T follicular helper cell (primary cell): ENCODE measurements at regions not wholly inside any gene's neighbourhood (a gene's known extent, or its start where the extent isn't known, plus 50 kb on each side); places are given as distances from the start of the nearest gene placed in this dataset.
"Not testable (repeated sequence)": the region's sequence is repeated elsewhere in the genome, so short reads cannot be mapped to it uniquely, and the experiment has no call there.

Experiments
- DNase-seq: peaks from one replicate; pipeline ENCODE4 v3.0.0-alpha.2; 2020; ENCODE audit warnings: low read depth

- DNase-seq, result no peak
These were observed 237.6 kb downstream of the IKZF2 start for GRCh38 chr2:212913640-212914306.

- no peak for DNase-seq
These were observed 238.8 kb downstream of the IKZF2 start for GRCh38 chr2:212912445-212913103.

GRCh38 chr2:212911011-212911410, 240.4 kb downstream of the IKZF2 start:
- DNase-seq, result no peak

- no peak for DNase-seq
These were observed 242.6 kb downstream of the IKZF2 start for GRCh38 chr2:212908682-212909435.

GRCh38 chr2:212908031-212908430, 243.4 kb downstream of the IKZF2 start:
- DNase-seq, result no peak

- DNase-seq, result no peak
These were observed 244.8 kb downstream of the IKZF2 start for GRCh38 chr2:212906620-212907019.

GRCh38 chr2:212905640-212906201, 245.7 kb downstream of the IKZF2 start:
- DNase-seq, result no peak

GRCh38 chr2:212904646-212905045, 246.8 kb downstream of the IKZF2 start:
- no peak for DNase-seq

- DNase-seq, result no peak
These were observed 248.0 kb downstream of the IKZF2 start for GRCh38 chr2:212903413-212903812.

- DNase-seq, result no peak
These were observed 249.0 kb downstream of the IKZF2 start for GRCh38 chr2:212902421-212902820.

- DNase-seq, result no peak
These were observed 249.7 kb downstream of the IKZF2 start for GRCh38 chr2:212901604-212902275.

- no peak for DNase-seq
These were observed 250.7 kb downstream of the IKZF2 start for GRCh38 chr2:212900715-212901114.

- no peak for DNase-seq
These were observed 253.4 kb downstream of the IKZF2 start for GRCh38 chr2:212898011-212898410.

- no peak for DNase-seq
These were observed 254.1 kb downstream of the IKZF2 start for GRCh38 chr2:212897296-212897695.

- no peak for DNase-seq
These were observed 257.4 kb downstream of the IKZF2 start for GRCh38 chr2:212894026-212894425.

GRCh38 chr2:212893216-212893615, 258.2 kb downstream of the IKZF2 start:
- no peak for DNase-seq

- DNase-seq, result no peak
These were observed 259.2 kb downstream of the IKZF2 start for GRCh38 chr2:212892193-212892592.

GRCh38 chr2:212891580-212891979, 259.8 kb downstream of the IKZF2 start:
- DNase-seq, result no peak

- DNase-seq, result no peak
These were observed 268.8 kb downstream of the IKZF2 start for GRCh38 chr2:212882626-212883025.

GRCh38 chr2:212876556-212876955, 274.9 kb downstream of the IKZF2 start:
- not testable (repeated sequence) for DNase-seq

GRCh38 chr2:212875950-212876349, 275.5 kb downstream of the IKZF2 start:
- not testable (repeated sequence) for DNase-seq

- DNase-seq, result no peak
These were observed 278.2 kb downstream of the IKZF2 start for GRCh38 chr2:212873256-212873655.
